Ishikawa (cell line): ENCODE measurements at regions not wholly inside any gene's neighbourhood (a gene's known extent, or its start where the extent isn't known, plus 50 kb on each side); places are given as distances from the start of the nearest gene placed in this dataset.

ENCODE experiments used
- EP300 ChIP-seq: IDR thresholded peaks from 2 replicates; pipeline ENCODE4 v1.6.1; 2012; ENCODE audit warnings: borderline replicate concordance
- RAD21 ChIP-seq: IDR thresholded peaks from 2 replicates; pipeline ENCODE4 v1.6.1; 2012; ENCODE audit warnings: low read depth
- REST ChIP-seq: IDR thresholded peaks from 2 replicates; pipeline ENCODE4 v1.6.1; 2012; ENCODE audit warnings: low read depth, mild to moderate bottlenecking

- no peak for TF ChIP-seq REST
- TF ChIP-seq EP300, result no peak
- TF ChIP-seq RAD21, result no peak
Measured at GRCh38 chr3:86438544-86438943, 552.4 kb downstream of the VGLL3 start.
